Gastrocnemius medialis (tissue), 4 donors: ENCODE measurements at regions not wholly inside any gene's neighbourhood (a gene's known extent, or its start where the extent isn't known, plus 50 kb on each side); places are given as distances from the start of the nearest gene placed in this dataset.

Experiments
- ATAC-seq, 2 donors: fragments of 150-250 bp; one replicate each; pipeline ENCODE4 v1.9.1; 2016
- DNase-seq, 2 donors: peaks; one replicate each; pipeline ENCODE4 v3.0.0-alpha.2; 2019
- H3K27ac ChIP-seq, 4 donors: fragments of 200-600 bp; sonication (generic); 1 replicate in 1 of 4; 2 replicates in 3 of 4; pipeline ENCODE4 v1.5.1; 2016 to 2018; ENCODE audit warnings: mild to moderate bottlenecking in 2 of 4, moderate library complexity in 1 of 4
- H3K27me3 ChIP-seq, 3 donors: fragments of 200-600 bp; sonication (generic) in 2 of 3; 1 replicate in 1 of 3; 2 replicates in 2 of 3; pipeline versions ENCODE4 v1.5.1 to v1.6.0; 2016 to 2019; ENCODE audit warnings: mild to moderate bottlenecking in 1 of 3, moderate library complexity in 1 of 3
- H3K36me3 ChIP-seq, 2 donors: fragments of 200-600 bp; sonication (generic) in 1 of 2; one replicate each; pipeline ENCODE4 v1.5.1; 2017 to 2018
- H3K4me1 ChIP-seq, 2 donors: fragments of 200-600 bp; sonication (generic) in 1 of 2; one replicate each; pipeline ENCODE4 v1.5.1; 2016 to 2017; ENCODE audit warnings: mild to moderate bottlenecking in 2 of 2
- H3K4me3 ChIP-seq, 4 donors: fragments of 200-600 bp; sonication (generic) in 3 of 4; 1 replicate in 1 of 4; 2 replicates in 3 of 4; pipeline ENCODE4 v1.5.1; 2016 to 2019; ENCODE audit warnings: mild to moderate bottlenecking in 2 of 4
- H3K9me3 ChIP-seq, 3 donors: fragments of 200-600 bp; sonication (generic) in 2 of 3; 1 replicate in 1 of 3; 2 replicates in 2 of 3; pipeline ENCODE4 v1.5.1; 2016 to 2019
- CTCF ChIP-seq, 5 experiments: fragments of 450-650 bp in 3 of 5; fragments of 200-600 bp in 2 of 5; sonication (generic) in 2 of 5; IDR thresholded peaks in 4 of 5; conservative IDR thresholded peaks in 1 of 5; 1 replicate in 4 of 5; 2 replicates in 1 of 5; pipeline ENCODE4 v1.5.1; 2016 to 2019; ENCODE audit warnings: antibody characterized with exemption in 5 of 5, mild to moderate bottlenecking in 3 of 5, moderate library complexity in 3 of 5
- POLR2A ChIP-seq, 2 donors: fragments of 450-650 bp; IDR thresholded peaks; one replicate each; pipeline ENCODE4 v1.6.1; 2017; ENCODE audit warnings: antibody characterized with exemption in 2 of 2, mild to moderate bottlenecking in 2 of 2, moderate library complexity in 2 of 2
- in situ Hi-C, 4 donors: fragments of 200-750 bp; cut with MboI; loops; one replicate each; pipeline versions ENCODE4 v1.15.0 to v1.8.0; 2017; ENCODE audit warnings: low sequenced_read_pairs in 4 of 4
- intact Hi-C: fragments of 100-400 bp; cut with DNase I; formaldehyde crosslinking; loops from one replicate; pipeline ENCODE4 v1.15.1; 2023; ENCODE audit warnings: low total_unique reads

- Histone ChIP-seq H3K27ac (no peak overlapping the region), H3K4me3 (no peak overlapping the region), H3K27me3 (no peaks in the 10 kb centered on the region), H3K4me1 (no peaks in the 10 kb centered on the region), H3K36me3 (no peaks in the 10 kb centered on the region), H3K9me3 (no peaks in the 10 kb centered on the region)
- in situ Hi-C loops (no loop called here), intact Hi-C loops (no loop called here)
- DNase-seq (no peak), ATAC-seq (no peak)
- TF ChIP-seq CTCF (IDR thresholded peaks at IDR 0.05 in 4 of 5, conservative IDR thresholded peaks at IDR 0.05 in 1 of 5) (no peak), POLR2A (IDR thresholded peaks at IDR 0.05) (no peak)
These were observed 481.4 kb downstream of the CHSY3 start for GRCh38 chr5:130385656-130386055.

DNA sequence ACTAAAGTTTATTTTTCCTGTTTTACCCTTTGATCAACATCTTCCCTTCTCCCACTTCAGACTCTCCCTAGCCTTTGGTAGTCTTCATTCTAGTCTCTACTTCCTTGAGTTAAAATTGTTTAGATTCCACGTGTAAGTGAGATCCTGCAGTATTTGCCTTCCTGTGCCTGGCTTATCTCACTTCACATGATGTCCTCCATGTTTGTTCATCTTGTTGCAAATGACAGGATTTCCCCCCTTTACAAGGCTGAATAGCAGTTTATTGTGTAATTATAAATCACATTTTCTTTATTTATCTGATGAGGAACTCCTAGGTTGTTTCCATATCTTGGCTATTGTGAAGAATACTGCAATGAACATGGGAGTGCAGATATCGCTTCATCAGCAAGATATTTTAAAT, 461.7 kb downstream of the CHSY3 start:
- H3K4me3 ChIP-seq: no peak overlapping the region
- intact Hi-C loops: no loop called here
- no peak for TF ChIP-seq CTCF (IDR thresholded peaks at IDR 0.05 in 4 of 5, conservative IDR thresholded peaks at IDR 0.05 in 1 of 5)
- TF ChIP-seq POLR2A (IDR thresholded peaks at IDR 0.05): no peak
- no peaks in the 10 kb centered on the region for H3K4me1 ChIP-seq
- DNase-seq (no peak), ATAC-seq (no peak)
- no peaks in the 10 kb centered on the region for H3K27me3 ChIP-seq
- H3K9me3 ChIP-seq: no peaks in the 10 kb centered on the region
- in situ Hi-C loops: no loop called here
- no peaks in the 10 kb centered on the region for H3K36me3 ChIP-seq
- no peak overlapping the region for H3K27ac ChIP-seq

DNA sequence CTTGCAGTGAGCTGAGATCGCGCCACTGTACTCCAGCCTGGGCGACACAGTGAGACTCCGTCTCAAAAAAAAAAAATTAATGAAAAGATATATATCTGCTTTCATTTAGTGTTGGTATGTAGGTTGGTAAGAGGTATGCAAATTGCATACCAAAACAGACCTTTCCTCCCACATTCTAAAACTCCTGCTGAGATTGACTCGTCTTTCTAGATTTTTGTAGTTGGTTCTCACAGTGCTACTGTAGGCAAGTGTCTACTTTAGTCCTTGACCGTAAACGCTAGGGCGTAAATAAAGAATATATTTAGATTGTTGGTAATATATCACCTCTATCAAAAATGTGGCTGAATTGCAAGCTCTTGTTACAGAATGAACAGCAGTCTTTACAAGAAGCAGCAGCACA, 445.9 kb downstream of the CHSY3 start:
- no peaks in the 10 kb centered on the region for H3K36me3 ChIP-seq
- intact Hi-C loops (no loop called here), in situ Hi-C loops (no loop called here)
- ATAC-seq (no peak), DNase-seq (no peak)
- no peak overlapping the region for H3K4me3 ChIP-seq
- no peaks in the 10 kb centered on the region for H3K9me3 ChIP-seq
- no peaks in the 10 kb centered on the region for H3K27me3 ChIP-seq
- no peak for TF ChIP-seq CTCF (IDR thresholded peaks at IDR 0.05 in 4 of 5, conservative IDR thresholded peaks at IDR 0.05 in 1 of 5)
- TF ChIP-seq POLR2A (IDR thresholded peaks at IDR 0.05): no peak
- no peak overlapping the region for H3K27ac ChIP-seq
- no peaks in the 10 kb centered on the region for H3K4me1 ChIP-seq

- no peaks in the 10 kb centered on the region for H3K9me3 ChIP-seq
- in situ Hi-C loops: no loop called here
These were observed 433.1 kb downstream of the CHSY3 start for GRCh38 chr5:130337179-130337888.

More at GRCh38 chr5:130337179-130337888, 433.1 kb downstream of the CHSY3 start:
- DNase-seq (no peak), ATAC-seq (no peak)
- no peak overlapping the region for H3K4me3 ChIP-seq
- H3K27me3 ChIP-seq: no peaks in the 10 kb centered on the region
- no peaks in the 10 kb centered on the region for H3K4me1 ChIP-seq
- intact Hi-C loops: no loop called here
- H3K36me3 ChIP-seq: no peaks in the 10 kb centered on the region
- H3K27ac ChIP-seq: no peak overlapping the region
- TF ChIP-seq CTCF (IDR thresholded peaks at IDR 0.05 in 4 of 5, conservative IDR thresholded peaks at IDR 0.05 in 1 of 5) (no peak), POLR2A (IDR thresholded peaks at IDR 0.05) (no peak)
